Endothelial cell of umbilical vein (primary cell): ENCODE measurements at regions not wholly inside any gene's neighbourhood (a gene's known extent, or its start where the extent isn't known, plus 50 kb on each side); places are given as distances from the start of the nearest gene placed in this dataset.

ENCODE experiments used
- BruUV-seq: library from RNA; stranded (reverse); fragments of 400-500 nt; replicated peaks from 2 replicates; lab custom pipeline; 2021; lab: Mats Ljungman, UMichigan
- CTCF ChIA-PET: fragments of 300-600, 350-600 bp; sonication (Branson Sonifier 250); formaldehyde crosslinking; loops from one replicate; lab custom pipeline; 2021; ENCODE audit warnings: antibody characterized with exemption, inconsistent platforms; lab: Charles Lee
- POLR2A ChIA-PET: fragments of 300-600, 350-600 bp; sonication (Branson Sonifier 250); formaldehyde crosslinking; loops from one replicate; lab custom pipeline; 2021; ENCODE audit warnings: antibody characterized with exemption, inconsistent platforms; lab: Charles Lee
- DNase-seq: peaks from one replicate; pipeline ENCODE4 v3.0.0-alpha.2; 2011; ENCODE audit warnings: low read depth, low spot score
- FAIRE-seq: peaks from 2 replicates; lab custom pipeline; 2011; peaks lifted over from hg19 to GRCh38; lab: Jason Lieb, UNC
- H2AFZ ChIP-seq: 2 replicates; pipeline ENCODE4 v1.6.0; 2012; ENCODE audit warnings: low read depth, low read length, control low read depth, inconsistent platforms
- H3K27ac ChIP-seq: 2 replicates; pipeline ENCODE4 v1.5.1; 2011; ENCODE audit warnings: low read depth, mild to moderate bottlenecking, control low read depth, low read length, moderate library complexity; ENCODE audit not compliant: insufficient read depth
- H3K27me3 ChIP-seq, 2 experiments: 2 replicates each; pipeline versions ENCODE4 v1.6.0 to v1.6.1; 2011; ENCODE audit warnings: low read length in 2 of 2, mixed read lengths in 1 of 2; ENCODE audit not compliant: control insufficient read depth in 2 of 2, insufficient read depth in 2 of 2
- H3K36me3 ChIP-seq, 2 experiments: 2 replicates in 1 of 2; 3 replicates in 1 of 2; pipeline ENCODE4 v1.5.1; 2011; ENCODE audit warnings: low read length in 2 of 2, mild to moderate bottlenecking in 1 of 2, moderate library complexity in 1 of 2; ENCODE audit not compliant: control insufficient read depth in 2 of 2, insufficient read depth in 2 of 2; ENCODE audit errors: extremely low read depth in 1 of 2
- H3K4me1 ChIP-seq: 3 replicates; pipeline ENCODE4 v1.5.1; 2011; ENCODE audit warnings: mild to moderate bottlenecking, low read length; ENCODE audit not compliant: control insufficient read depth, insufficient read depth; ENCODE audit errors: extremely low read depth
- H3K4me2 ChIP-seq: 2 replicates; pipeline ENCODE4 v1.6.1; 2011; ENCODE audit warnings: low read length, control low read depth, mixed read lengths; ENCODE audit not compliant: insufficient read depth
- H3K4me3 ChIP-seq, 3 experiments: fragments of 200-600 bp in 1 of 3; sonication (generic), shearing (Covaris generic) in 1 of 3; replicated peaks in 1 of 3; 2 replicates each; pipeline ENCODE4 v1.5.1; 2011 to 2016; ENCODE audit warnings: control low read depth in 3 of 3, low read length in 3 of 3, mild to moderate bottlenecking in 2 of 3, inconsistent platforms in 1 of 3, low read depth in 1 of 3, moderate library complexity in 1 of 3; ENCODE audit not compliant: insufficient read depth in 1 of 3
- H3K79me2 ChIP-seq: 2 replicates; pipeline ENCODE4 v1.6.0; 2012; ENCODE audit warnings: low read length, inconsistent platforms; ENCODE audit not compliant: control insufficient read depth, insufficient read depth
- H3K9ac ChIP-seq: replicated peaks from 2 replicates; pipeline ENCODE3; 2011; ENCODE audit warnings: low read length, control low read depth; ENCODE audit not compliant: insufficient read depth; ENCODE audit errors: extremely low read depth
- H3K9me1 ChIP-seq: replicated peaks from 3 replicates; pipeline ENCODE4 v1.6.0; 2011; ENCODE audit warnings: mild to moderate bottlenecking, low read length; ENCODE audit not compliant: control insufficient read depth, insufficient read depth; ENCODE audit errors: extremely low read depth
- H3K9me3 ChIP-seq: replicated peaks from 2 replicates; pipeline ENCODE4 v1.5.1; 2012; ENCODE audit warnings: low read length, inconsistent platforms; ENCODE audit not compliant: control insufficient read depth, insufficient read depth
- H4K20me1 ChIP-seq: replicated peaks from 2 replicates; pipeline ENCODE3; 2011; ENCODE audit warnings: mild to moderate bottlenecking, low read length; ENCODE audit not compliant: control insufficient read depth, insufficient read depth; ENCODE audit errors: extremely low read depth
- FOS ChIP-seq: IDR thresholded peaks from 2 replicates; pipeline ENCODE4 v1.6.1; 2011; ENCODE audit warnings: mild to moderate bottlenecking, low read length, moderate library complexity, borderline replicate concordance; ENCODE audit not compliant: insufficient read depth
- GATA2 ChIP-seq: IDR thresholded peaks from 2 replicates; pipeline ENCODE4 v1.7.0; 2011; ENCODE audit warnings: low read depth, mild to moderate bottlenecking, moderate library complexity, mixed read lengths, low read length; ENCODE audit not compliant: insufficient read length, insufficient read depth
- JUN ChIP-seq: IDR thresholded peaks from 2 replicates; pipeline ENCODE4 v1.6.1; 2011; ENCODE audit warnings: borderline replicate concordance, low read depth; ENCODE audit not compliant: insufficient read length, insufficient read depth
- MYC ChIP-seq: IDR thresholded peaks from one replicate; pipeline ENCODE4 v1.6.1; 2011; ENCODE audit warnings: mild to moderate bottlenecking, low read depth, low read length
- POLR2A ChIP-seq: IDR thresholded peaks from 2 replicates; pipeline ENCODE4 v1.6.1; 2012; ENCODE audit warnings: low read depth, mild to moderate bottlenecking, control low read depth, low read length
- POLR2AphosphoS5 ChIP-seq: IDR thresholded peaks from 2 replicates; pipeline ENCODE4 v1.6.1; 2012; ENCODE audit warnings: low read depth, mild to moderate bottlenecking, control low read depth, low read length, moderate library complexity; ENCODE audit not compliant: insufficient read depth
- dilution Hi-C: fragments of 300-500 bp; cut with MboI; formaldehyde crosslinking; loops from one replicate; pipeline ENCODE4 v1.15.0; 2019; ENCODE audit warnings: low sequenced_read_pairs; ENCODE audit not compliant: extremely low pct_ligation_motif_present
- intact Hi-C: fragments of 100-400 bp; cut with micrococcal nuclease; formaldehyde crosslinking; loops from one replicate; pipeline ENCODE4 v1.10.0; 2022
- TF ChIP-seq, protein P1 (sequence below), 2 donors: IDR thresholded peaks; 1 replicate in 1 of 2; 2 replicates in 1 of 2; pipeline ENCODE4 v1.5.1; 2011; ENCODE audit warnings: low read length in 2 of 2, mild to moderate bottlenecking in 2 of 2, moderate library complexity in 2 of 2, control low read depth in 1 of 2, inconsistent platforms in 1 of 2, low read depth in 1 of 2; ENCODE audit not compliant: insufficient read depth in 1 of 2; ENCODE audit errors: extremely low read depth in 1 of 2
- TF ChIP-seq, protein P2 (sequence below): IDR thresholded peaks from 2 replicates; pipeline ENCODE4 v1.6.1; 2011; ENCODE audit not compliant: insufficient read depth, insufficient read length

DNA sequence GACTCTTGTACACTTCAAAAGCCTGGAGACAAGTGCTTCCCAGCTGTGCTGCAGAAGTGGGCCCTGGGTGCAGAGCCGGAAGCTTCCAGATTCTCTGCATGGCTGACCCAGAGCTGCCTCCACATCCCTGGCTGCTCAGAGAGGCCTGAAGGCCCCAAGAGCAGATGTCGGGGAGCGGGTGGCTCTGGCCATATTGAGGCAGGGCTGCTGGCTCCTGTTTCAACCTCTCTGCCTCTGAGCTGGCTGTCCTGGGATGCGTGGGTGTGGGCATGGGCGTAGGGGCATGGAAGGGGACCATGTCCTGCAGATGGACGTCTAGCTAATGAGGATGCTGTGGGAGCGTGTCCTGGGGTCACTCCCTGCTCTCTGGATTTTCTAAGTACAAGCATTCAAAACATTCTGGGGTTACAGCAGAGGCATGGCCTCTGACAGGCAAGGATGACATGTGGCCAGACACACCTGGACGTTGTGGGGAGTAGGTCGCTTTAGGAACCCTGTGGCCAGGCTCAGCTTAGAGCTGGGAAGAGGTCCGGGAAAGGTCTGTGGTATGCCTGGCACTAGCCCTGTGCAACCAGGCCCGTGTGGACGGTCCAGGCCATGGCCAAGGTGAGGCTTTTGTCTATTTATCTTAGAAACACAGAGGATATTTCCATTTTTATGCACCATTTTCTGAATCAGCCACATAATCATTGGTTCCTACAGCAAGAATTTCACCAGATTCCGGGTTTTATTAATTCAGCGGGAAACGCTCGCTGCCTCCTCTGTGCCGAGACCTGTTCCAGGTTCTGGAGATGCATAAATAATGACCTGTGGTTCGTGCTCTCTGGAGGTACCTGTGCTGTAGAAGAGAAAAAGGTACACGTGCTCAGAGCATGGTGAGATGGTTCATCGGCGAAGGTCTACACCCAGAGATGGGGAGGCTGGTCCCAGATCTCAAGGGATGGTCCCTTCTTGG lies 361.1 kb downstream of the GLRX3 start:
- Histone ChIP-seq H3K27me3 (no peaks in the 10 kb centered on the region), H3K36me3 (no peaks in the 10 kb centered on the region), H3K4me2 (no peak overlapping the region), H3K9ac (no peak overlapping the region), H2AFZ (no peak overlapping the region), H3K9me3 (peaks cover 15% of the 10 kb centered on the region), H3K4me3 (no peak overlapping the region), H4K20me1 (no peaks in the 10 kb centered on the region), H3K4me1 (no peaks in the 10 kb centered on the region), H3K79me2 (no peaks in the 10 kb centered on the region), H3K9me1 (no peaks in the 10 kb centered on the region), H3K27ac (no peak overlapping the region)
- no peak for TF ChIP-seq FOS
- TF ChIP-seq JUN: no peak
- no peak for TF ChIP-seq MYC
- TF ChIP-seq POLR2AphosphoS5: no peak
- TF ChIP-seq, protein P1, sequence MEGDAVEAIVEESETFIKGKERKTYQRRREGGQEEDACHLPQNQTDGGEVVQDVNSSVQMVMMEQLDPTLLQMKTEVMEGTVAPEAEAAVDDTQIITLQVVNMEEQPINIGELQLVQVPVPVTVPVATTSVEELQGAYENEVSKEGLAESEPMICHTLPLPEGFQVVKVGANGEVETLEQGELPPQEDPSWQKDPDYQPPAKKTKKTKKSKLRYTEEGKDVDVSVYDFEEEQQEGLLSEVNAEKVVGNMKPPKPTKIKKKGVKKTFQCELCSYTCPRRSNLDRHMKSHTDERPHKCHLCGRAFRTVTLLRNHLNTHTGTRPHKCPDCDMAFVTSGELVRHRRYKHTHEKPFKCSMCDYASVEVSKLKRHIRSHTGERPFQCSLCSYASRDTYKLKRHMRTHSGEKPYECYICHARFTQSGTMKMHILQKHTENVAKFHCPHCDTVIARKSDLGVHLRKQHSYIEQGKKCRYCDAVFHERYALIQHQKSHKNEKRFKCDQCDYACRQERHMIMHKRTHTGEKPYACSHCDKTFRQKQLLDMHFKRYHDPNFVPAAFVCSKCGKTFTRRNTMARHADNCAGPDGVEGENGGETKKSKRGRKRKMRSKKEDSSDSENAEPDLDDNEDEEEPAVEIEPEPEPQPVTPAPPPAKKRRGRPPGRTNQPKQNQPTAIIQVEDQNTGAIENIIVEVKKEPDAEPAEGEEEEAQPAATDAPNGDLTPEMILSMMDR (IDR thresholded peaks at IDR 0.05; ENCODE audit: extremely low read depth in 1 of 2, insufficient read depth in 1 of 2, low read depth in 1 of 2, low read length in 2 of 2): no peak
- TF ChIP-seq POLR2A: no peak
- no peak for TF ChIP-seq GATA2
- TF ChIP-seq, protein P2, sequence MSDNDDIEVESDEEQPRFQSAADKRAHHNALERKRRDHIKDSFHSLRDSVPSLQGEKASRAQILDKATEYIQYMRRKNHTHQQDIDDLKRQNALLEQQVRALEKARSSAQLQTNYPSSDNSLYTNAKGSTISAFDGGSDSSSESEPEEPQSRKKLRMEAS: no peak
- no TSS peak for BruUV-seq
- POLR2A ChIA-PET: no interaction called here
- CTCF ChIA-PET: no interaction called here
- FAIRE-seq (no peak), DNase-seq (no peak)
- dilution Hi-C loops: no loop called here
- intact Hi-C loops: no loop called here
